ENCODE measurements at regions not wholly inside any gene's neighbourhood (a gene's known extent, or its start where the extent isn't known, plus 50 kb on each side); places are given as distances from the start of the nearest gene placed in this dataset.

DNA sequence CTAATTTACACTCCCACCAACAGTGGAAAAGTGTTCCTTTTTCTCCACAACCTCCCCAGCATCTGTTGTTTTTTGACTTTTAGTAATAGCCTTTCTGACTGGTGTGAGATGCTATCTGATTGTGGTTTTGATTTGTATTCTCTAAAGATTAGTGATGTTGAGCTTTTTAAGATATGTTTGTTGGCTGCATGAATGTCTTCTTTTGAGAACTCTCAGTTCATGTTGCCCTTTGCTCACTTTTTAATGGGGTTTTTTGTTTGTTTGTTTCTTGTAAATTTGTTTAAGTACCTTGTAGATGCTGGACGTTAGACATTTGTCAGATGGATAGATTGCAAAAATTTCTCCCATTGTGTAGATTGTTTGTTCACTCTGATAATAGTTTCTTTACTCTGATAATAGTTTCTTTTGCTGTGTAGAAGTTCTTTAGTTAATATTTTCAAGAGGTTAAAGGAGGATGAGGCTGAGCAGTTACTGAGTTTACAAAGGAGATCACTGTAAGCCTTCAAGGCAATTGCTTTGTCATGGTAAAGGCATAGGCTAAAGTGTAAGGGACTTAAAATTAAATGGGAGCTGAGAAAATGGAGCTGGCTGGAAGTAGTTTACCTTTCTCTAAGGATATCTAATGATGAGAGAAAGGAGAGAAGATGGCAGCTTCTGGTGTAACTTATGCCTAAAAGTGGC, 323.4 kb downstream of the PCDH7 start:
- Histone ChIP-seq H3K4me2 (ENCODE audit: low read depth, low read length, poor library complexity, severe bottlenecking) (no peak overlapping the region), H3K9me2 (replicated peaks; ENCODE audit: low read depth, low read length) (no peaks in the 10 kb centered on the region), H2AFZ (ENCODE audit: low read length) (no peak overlapping the region), H3K4me3 (ENCODE audit: low read length, poor library complexity, severe bottlenecking) (no peak overlapping the region), H3K36me3 (ENCODE audit: insufficient read depth, low read length) (no peaks in the 10 kb centered on the region), H3F3A (ENCODE audit: low read depth) (no peaks in the 10 kb centered on the region), H3K79me2 (ENCODE audit: insufficient read depth, low read length) (no peaks in the 10 kb centered on the region), H3K9ac (ENCODE audit: low read depth, low read length, poor library complexity, severe bottlenecking) (no peak overlapping the region), H4K20me1 (ENCODE audit: insufficient read depth, low read length, poor library complexity, severe bottlenecking) (no peaks in the 10 kb centered on the region), H3K27me3 (ENCODE audit: insufficient read depth, low read length, poor library complexity, severe bottlenecking) (no peaks in the 10 kb centered on the region), H3K4me1 (ENCODE audit: insufficient read depth, low read length, poor library complexity, severe bottlenecking) (no peaks in the 10 kb centered on the region), H3K9me3 (ENCODE audit: insufficient read depth, low read depth, low read length) (no peaks in the 10 kb centered on the region)
- no peak for TF ChIP-seq EZH2phosphoT487 (IDR thresholded peaks at IDR 0.05; ENCODE audit: borderline replicate concordance)
- TF ChIP-seq, protein P1, sequence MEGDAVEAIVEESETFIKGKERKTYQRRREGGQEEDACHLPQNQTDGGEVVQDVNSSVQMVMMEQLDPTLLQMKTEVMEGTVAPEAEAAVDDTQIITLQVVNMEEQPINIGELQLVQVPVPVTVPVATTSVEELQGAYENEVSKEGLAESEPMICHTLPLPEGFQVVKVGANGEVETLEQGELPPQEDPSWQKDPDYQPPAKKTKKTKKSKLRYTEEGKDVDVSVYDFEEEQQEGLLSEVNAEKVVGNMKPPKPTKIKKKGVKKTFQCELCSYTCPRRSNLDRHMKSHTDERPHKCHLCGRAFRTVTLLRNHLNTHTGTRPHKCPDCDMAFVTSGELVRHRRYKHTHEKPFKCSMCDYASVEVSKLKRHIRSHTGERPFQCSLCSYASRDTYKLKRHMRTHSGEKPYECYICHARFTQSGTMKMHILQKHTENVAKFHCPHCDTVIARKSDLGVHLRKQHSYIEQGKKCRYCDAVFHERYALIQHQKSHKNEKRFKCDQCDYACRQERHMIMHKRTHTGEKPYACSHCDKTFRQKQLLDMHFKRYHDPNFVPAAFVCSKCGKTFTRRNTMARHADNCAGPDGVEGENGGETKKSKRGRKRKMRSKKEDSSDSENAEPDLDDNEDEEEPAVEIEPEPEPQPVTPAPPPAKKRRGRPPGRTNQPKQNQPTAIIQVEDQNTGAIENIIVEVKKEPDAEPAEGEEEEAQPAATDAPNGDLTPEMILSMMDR (conservative IDR thresholded peaks at IDR 0.05; ENCODE audit: low read length): no peak

DNA sequence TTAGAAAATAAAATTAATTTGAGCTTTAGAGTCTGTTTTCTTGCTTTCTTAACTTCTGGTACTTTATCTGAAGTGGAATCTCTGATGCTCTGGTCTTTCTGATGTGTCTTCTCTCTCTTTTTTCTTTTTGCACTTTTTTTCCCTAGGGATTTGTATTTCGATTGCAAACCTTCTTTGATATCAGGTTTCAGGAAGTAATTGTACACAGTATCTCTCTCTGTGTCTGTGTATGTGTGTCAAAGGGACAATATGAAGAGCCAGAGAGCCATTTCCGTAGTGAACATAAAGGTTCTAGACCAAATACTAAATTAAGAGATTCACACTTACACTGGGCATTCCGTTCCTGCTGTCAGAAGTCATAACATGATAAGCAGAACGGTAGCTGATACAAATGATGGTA, 325.0 kb downstream of the PCDH7 start:
- H3K9ac ChIP-seq (ENCODE audit: low read depth, low read length, poor library complexity, severe bottlenecking): no peak overlapping the region
- H4K20me1 ChIP-seq (ENCODE audit: insufficient read depth, low read length, poor library complexity, severe bottlenecking): no peaks in the 10 kb centered on the region
- H3F3A ChIP-seq (ENCODE audit: low read depth): no peaks in the 10 kb centered on the region
- no peaks in the 10 kb centered on the region for H3K36me3 ChIP-seq (ENCODE audit: insufficient read depth, low read length)
- TF ChIP-seq EZH2phosphoT487 (IDR thresholded peaks at IDR 0.05; ENCODE audit: borderline replicate concordance): no peak
- TF ChIP-seq, protein P1 (conservative IDR thresholded peaks at IDR 0.05; ENCODE audit: low read length): no peak
- no peak overlapping the region for H2AFZ ChIP-seq (ENCODE audit: low read length)
- H3K4me2 ChIP-seq (ENCODE audit: low read depth, low read length, poor library complexity, severe bottlenecking): no peak overlapping the region
- H3K79me2 ChIP-seq (ENCODE audit: insufficient read depth, low read length): no peaks in the 10 kb centered on the region
- H3K4me1 ChIP-seq (ENCODE audit: insufficient read depth, low read length, poor library complexity, severe bottlenecking): no peaks in the 10 kb centered on the region
- H3K9me3 ChIP-seq (ENCODE audit: insufficient read depth, low read depth, low read length): no peaks in the 10 kb centered on the region
- no peak overlapping the region for H3K4me3 ChIP-seq (ENCODE audit: low read length, poor library complexity, severe bottlenecking)
- no peaks in the 10 kb centered on the region for H3K27me3 ChIP-seq (ENCODE audit: insufficient read depth, low read length, poor library complexity, severe bottlenecking)
- no peaks in the 10 kb centered on the region for H3K9me2 ChIP-seq (replicated peaks; ENCODE audit: low read depth, low read length)

DNA sequence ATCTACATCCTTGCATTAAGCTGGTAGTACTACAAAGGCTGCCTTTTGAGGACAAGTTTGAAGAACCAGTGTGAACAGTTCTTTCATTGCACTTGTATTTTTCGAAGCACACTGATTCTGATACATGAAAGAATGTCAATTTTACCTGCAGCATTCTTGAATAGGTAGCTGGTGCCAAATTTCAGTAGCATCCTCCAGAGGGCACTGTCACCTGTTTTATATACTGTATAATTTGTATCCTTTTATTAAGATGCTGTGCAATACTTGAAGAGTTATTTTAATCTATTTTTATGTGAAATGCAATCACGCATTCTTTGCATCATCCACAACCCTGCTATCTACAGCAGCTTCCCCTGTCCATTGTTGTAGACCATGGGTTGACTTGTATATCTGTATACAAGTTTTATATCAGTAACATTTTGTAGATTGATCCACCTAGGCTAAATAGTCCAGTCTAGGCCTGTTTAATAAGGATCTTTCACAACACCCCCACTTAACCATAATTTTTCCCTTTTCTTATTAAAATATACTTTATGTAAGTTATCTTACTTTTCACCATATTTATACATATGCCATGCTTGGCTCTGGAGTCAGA, 325.7 kb downstream of the PCDH7 start:
- Histone ChIP-seq H3K36me3 (ENCODE audit: insufficient read depth, low read length) (no peaks in the 10 kb centered on the region), H3K9ac (ENCODE audit: low read depth, low read length, poor library complexity, severe bottlenecking) (no peak overlapping the region), H3K9me2 (replicated peaks; ENCODE audit: low read depth, low read length) (no peaks in the 10 kb centered on the region), H3F3A (ENCODE audit: low read depth) (no peaks in the 10 kb centered on the region), H3K79me2 (ENCODE audit: insufficient read depth, low read length) (no peaks in the 10 kb centered on the region), H3K4me1 (ENCODE audit: insufficient read depth, low read length, poor library complexity, severe bottlenecking) (no peaks in the 10 kb centered on the region), H3K9me3 (ENCODE audit: insufficient read depth, low read depth, low read length) (no peaks in the 10 kb centered on the region), H3K4me3 (ENCODE audit: low read length, poor library complexity, severe bottlenecking) (no peak overlapping the region), H4K20me1 (ENCODE audit: insufficient read depth, low read length, poor library complexity, severe bottlenecking) (no peaks in the 10 kb centered on the region), H3K27me3 (ENCODE audit: insufficient read depth, low read length, poor library complexity, severe bottlenecking) (no peaks in the 10 kb centered on the region), H3K4me2 (ENCODE audit: low read depth, low read length, poor library complexity, severe bottlenecking) (no peak overlapping the region), H2AFZ (ENCODE audit: low read length) (no peak overlapping the region)
- TF ChIP-seq, protein P1 (conservative IDR thresholded peaks at IDR 0.05; ENCODE audit: low read length): peak; percentile 58
- no peak for TF ChIP-seq EZH2phosphoT487 (IDR thresholded peaks at IDR 0.05; ENCODE audit: borderline replicate concordance)

All from Loucy (cell line).